K562 (cell line): ENCODE measurements at regions not wholly inside any gene's neighbourhood (a gene's known extent, or its start where the extent isn't known, plus 50 kb on each side); places are given as distances from the start of the nearest gene placed in this dataset.

Source experiments
- AFF1 ChIP-seq, 2 experiments: fragments of 450-650 bp; IDR thresholded peaks; 2 replicates each; pipeline ENCODE4 v1.6.1; 2018; ENCODE audit warnings: mild to moderate bottlenecking in 2 of 2, low read depth in 1 of 2; ENCODE audit not compliant: partially characterized antibody in 2 of 2
- EHMT2 ChIP-seq: fragments of 450-650 bp; IDR thresholded peaks from 2 replicates; pipeline ENCODE4 v1.6.1; 2018; ENCODE audit warnings: antibody characterized with exemption
- ETS2 ChIP-seq: IDR thresholded peaks from 2 replicates; pipeline ENCODE4 v1.6.1; 2016; ENCODE audit warnings: borderline replicate concordance, missing genetic modification characterization, mild to moderate bottlenecking, moderate library complexity, missing compliant biosample characterization; ENCODE audit not compliant: poor library complexity, severe bottlenecking
- HSF4 ChIP-seq: fragments of 250-450 bp; sonication (Bioruptor Pico); IDR thresholded peaks from 2 replicates; pipeline ENCODE4 v2.1.2; 2022; ENCODE audit warnings: mild to moderate bottlenecking, moderate library complexity, borderline replicate concordance
- MAZ ChIP-seq, 2 experiments: fragments of 450-650 bp in 1 of 2; sonication (generic) in 1 of 2; formaldehyde crosslinking; IDR thresholded peaks in 1 of 2; conservative IDR thresholded peaks in 1 of 2; 2 replicates each; pipeline versions ENCODE4 v1.4.0 to v1.5.0; 2020; ENCODE audit warnings: mild to moderate bottlenecking in 1 of 2, missing genetic modification reagents in 1 of 2
- NR3C1 ChIP-seq: sonication (generic); formaldehyde crosslinking; IDR thresholded peaks from 2 replicates; pipeline ENCODE4 v1.8.1; 2022; ENCODE audit warnings: missing genetic modification reagents
- RCOR1 ChIP-seq, 2 experiments: IDR thresholded peaks; 2 replicates each; pipeline ENCODE4 v1.6.1; 2012; ENCODE audit warnings: low read depth in 2 of 2, low read length in 2 of 2, borderline replicate concordance in 1 of 2, improper control_type of control experiment in 1 of 2
- TF ChIP-seq, protein P1 (sequence below): fragments of 250-450 bp; sonication (Bioruptor Pico); IDR thresholded peaks from 2 replicates; pipeline ENCODE4 v1.4.0; 2020
- TF ChIP-seq, protein P2 (sequence below), 2 experiments: fragments of 450-650 bp in 1 of 2; sonication (generic) in 1 of 2; formaldehyde crosslinking in 1 of 2; IDR thresholded peaks in 1 of 2; conservative IDR thresholded peaks in 1 of 2; 2 replicates each; pipeline versions ENCODE4 v1.6.1 to v1.8.1; 2016 to 2023; ENCODE audit warnings: mild to moderate bottlenecking in 2 of 2, moderate library complexity in 2 of 2, inconsistent platforms in 1 of 2, missing genetic modification reagents in 1 of 2
- TF ChIP-seq, protein P3 (sequence below): sonication (generic); formaldehyde crosslinking; IDR thresholded peaks from 2 replicates; pipeline ENCODE4 v1.5.0; 2020; ENCODE audit warnings: missing genetic modification reagents
- TF ChIP-seq, protein P4 (sequence below): sonication (generic); formaldehyde crosslinking; IDR thresholded peaks from 2 replicates; pipeline ENCODE4 v1.8.0; 2022; ENCODE audit warnings: missing genetic modification reagents, mild to moderate bottlenecking, borderline replicate concordance

- TF ChIP-seq, protein P1, sequence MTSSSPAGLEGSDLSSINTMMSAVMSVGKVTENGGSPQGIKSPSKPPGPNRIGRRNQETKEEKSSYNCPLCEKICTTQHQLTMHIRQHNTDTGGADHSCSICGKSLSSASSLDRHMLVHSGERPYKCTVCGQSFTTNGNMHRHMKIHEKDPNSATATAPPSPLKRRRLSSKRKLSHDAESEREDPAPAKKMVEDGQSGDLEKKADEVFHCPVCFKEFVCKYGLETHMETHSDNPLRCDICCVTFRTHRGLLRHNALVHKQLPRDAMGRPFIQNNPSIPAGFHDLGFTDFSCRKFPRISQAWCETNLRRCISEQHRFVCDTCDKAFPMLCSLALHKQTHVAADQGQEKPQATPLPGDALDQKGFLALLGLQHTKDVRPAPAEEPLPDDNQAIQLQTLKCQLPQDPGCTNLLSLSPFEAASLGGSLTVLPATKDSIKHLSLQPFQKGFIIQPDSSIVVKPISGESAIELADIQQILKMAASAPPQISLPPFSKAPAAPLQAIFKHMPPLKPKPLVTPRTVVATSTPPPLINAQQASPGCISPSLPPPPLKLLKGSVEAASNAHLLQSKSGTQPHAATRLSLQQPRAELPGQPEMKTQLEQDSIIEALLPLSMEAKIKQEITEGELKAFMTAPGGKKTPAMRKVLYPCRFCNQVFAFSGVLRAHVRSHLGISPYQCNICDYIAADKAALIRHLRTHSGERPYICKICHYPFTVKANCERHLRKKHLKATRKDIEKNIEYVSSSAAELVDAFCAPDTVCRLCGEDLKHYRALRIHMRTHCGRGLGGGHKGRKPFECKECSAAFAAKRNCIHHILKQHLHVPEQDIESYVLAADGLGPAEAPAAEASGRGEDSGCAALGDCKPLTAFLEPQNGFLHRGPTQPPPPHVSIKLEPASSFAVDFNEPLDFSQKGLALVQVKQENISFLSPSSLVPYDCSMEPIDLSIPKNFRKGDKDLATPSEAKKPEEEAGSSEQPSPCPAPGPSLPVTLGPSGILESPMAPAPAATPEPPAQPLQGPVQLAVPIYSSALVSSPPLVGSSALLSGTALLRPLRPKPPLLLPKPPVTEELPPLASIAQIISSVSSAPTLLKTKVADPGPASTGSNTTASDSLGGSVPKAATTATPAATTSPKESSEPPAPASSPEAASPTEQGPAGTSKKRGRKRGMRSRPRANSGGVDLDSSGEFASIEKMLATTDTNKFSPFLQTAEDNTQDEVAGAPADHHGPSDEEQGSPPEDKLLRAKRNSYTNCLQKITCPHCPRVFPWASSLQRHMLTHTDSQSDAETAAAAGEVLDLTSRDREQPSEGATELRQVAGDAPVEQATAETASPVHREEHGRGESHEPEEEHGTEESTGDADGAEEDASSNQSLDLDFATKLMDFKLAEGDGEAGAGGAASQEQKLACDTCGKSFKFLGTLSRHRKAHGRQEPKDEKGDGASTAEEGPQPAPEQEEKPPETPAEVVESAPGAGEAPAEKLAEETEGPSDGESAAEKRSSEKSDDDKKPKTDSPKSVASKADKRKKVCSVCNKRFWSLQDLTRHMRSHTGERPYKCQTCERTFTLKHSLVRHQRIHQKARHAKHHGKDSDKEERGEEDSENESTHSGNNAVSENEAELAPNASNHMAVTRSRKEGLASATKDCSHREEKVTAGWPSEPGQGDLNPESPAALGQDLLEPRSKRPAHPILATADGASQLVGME (CRISPR knock-in tag): no peak
- no peak for TF ChIP-seq NR3C1 (CRISPR knock-in tag)
- no peak for TF ChIP-seq ETS2 (tag)
- TF ChIP-seq, protein P2, sequence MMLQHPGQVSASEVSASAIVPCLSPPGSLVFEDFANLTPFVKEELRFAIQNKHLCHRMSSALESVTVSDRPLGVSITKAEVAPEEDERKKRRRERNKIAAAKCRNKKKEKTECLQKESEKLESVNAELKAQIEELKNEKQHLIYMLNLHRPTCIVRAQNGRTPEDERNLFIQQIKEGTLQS (IDR thresholded peaks at IDR 0.05): peak; percentile 46; the same call in 1 of the 2 replicates
- TF ChIP-seq, protein P2 (CRISPR knock-in tag; conservative IDR thresholded peaks at IDR 0.05): no peak
- TF ChIP-seq RCOR1 (IDR thresholded peaks at IDR 0.05; ENCODE audit: borderline replicate concordance in 1 of 2, low read depth in 2 of 2, low read length in 2 of 2): no peak
- no peak for TF ChIP-seq EHMT2
- TF ChIP-seq, protein P3, sequence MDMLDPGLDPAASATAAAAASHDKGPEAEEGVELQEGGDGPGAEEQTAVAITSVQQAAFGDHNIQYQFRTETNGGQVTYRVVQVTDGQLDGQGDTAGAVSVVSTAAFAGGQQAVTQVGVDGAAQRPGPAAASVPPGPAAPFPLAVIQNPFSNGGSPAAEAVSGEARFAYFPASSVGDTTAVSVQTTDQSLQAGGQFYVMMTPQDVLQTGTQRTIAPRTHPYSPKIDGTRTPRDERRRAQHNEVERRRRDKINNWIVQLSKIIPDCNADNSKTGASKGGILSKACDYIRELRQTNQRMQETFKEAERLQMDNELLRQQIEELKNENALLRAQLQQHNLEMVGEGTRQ (CRISPR knock-in tag): 0 out of 2 replicates have a peak, but pooled peaks have one; percentile 12
- TF ChIP-seq MAZ (CRISPR knock-in tag; conservative IDR thresholded peaks at IDR 0.05 in 1 of 2, IDR thresholded peaks at IDR 0.05 in 1 of 2): no peak
- TF ChIP-seq AFF1 (IDR thresholded peaks at IDR 0.05; ENCODE audit: low read depth in 1 of 2, partially characterized antibody in 2 of 2): no peak
- TF ChIP-seq HSF4 (CRISPR knock-in tag): no peak
- TF ChIP-seq, protein P4, sequence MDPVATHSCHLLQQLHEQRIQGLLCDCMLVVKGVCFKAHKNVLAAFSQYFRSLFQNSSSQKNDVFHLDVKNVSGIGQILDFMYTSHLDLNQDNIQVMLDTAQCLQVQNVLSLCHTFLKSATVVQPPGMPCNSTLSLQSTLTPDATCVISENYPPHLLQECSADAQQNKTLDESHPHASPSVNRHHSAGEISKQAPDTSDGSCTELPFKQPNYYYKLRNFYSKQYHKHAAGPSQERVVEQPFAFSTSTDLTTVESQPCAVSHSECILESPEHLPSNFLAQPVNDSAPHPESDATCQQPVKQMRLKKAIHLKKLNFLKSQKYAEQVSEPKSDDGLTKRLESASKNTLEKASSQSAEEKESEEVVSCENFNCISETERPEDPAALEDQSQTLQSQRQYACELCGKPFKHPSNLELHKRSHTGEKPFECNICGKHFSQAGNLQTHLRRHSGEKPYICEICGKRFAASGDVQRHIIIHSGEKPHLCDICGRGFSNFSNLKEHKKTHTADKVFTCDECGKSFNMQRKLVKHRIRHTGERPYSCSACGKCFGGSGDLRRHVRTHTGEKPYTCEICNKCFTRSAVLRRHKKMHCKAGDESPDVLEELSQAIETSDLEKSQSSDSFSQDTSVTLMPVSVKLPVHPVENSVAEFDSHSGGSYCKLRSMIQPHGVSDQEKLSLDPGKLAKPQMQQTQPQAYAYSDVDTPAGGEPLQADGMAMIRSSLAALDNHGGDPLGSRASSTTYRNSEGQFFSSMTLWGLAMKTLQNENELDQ (CRISPR knock-in tag): no peak
Measured at GRCh38 chr9:88801214-88801796, 190.0 kb upstream of the S1PR3 start (continued).
